Adipocyte (in vitro differentiated cells): ENCODE measurements at regions not wholly inside any gene's neighbourhood (a gene's known extent, or its start where the extent isn't known, plus 50 kb on each side); places are given as distances from the start of the nearest gene placed in this dataset.

ENCODE experiments used
- DNase-seq: peaks from one replicate; pipeline ENCODE4 v3.0.0-alpha.2; 2015; ENCODE audit warnings: low read depth
- H3K27me3 ChIP-seq: replicated peaks from 2 replicates; pipeline ENCODE4 v1.7.0; 2013; ENCODE audit warnings: mild to moderate bottlenecking, low read length, moderate library complexity; ENCODE audit not compliant: control insufficient read depth, insufficient read depth
- H3K36me3 ChIP-seq: 2 replicates; pipeline ENCODE4 v1.7.0; 2013; ENCODE audit warnings: low read length, mild to moderate bottlenecking, moderate library complexity; ENCODE audit not compliant: control insufficient read depth, insufficient read depth, severe bottlenecking
- H3K4me1 ChIP-seq: 2 replicates; pipeline ENCODE4 v1.7.0; 2013; ENCODE audit warnings: mild to moderate bottlenecking, low read length, moderate library complexity; ENCODE audit not compliant: control insufficient read depth, insufficient read depth
- H3K4me3 ChIP-seq: 2 replicates; pipeline ENCODE4 v1.7.0; 2013; ENCODE audit warnings: mild to moderate bottlenecking, low read length, moderate library complexity
- H3K9ac ChIP-seq: 2 replicates; pipeline ENCODE4 v1.7.0; 2013; ENCODE audit warnings: mild to moderate bottlenecking, low read length, moderate library complexity
- H3K9me3 ChIP-seq: 2 replicates; pipeline ENCODE4 v1.7.0; 2013; ENCODE audit warnings: mild to moderate bottlenecking, low read length, moderate library complexity; ENCODE audit not compliant: control insufficient read depth

GRCh38 chr3:31353166-31353565 lies 179.6 kb upstream of the STT3B start:
- H3K9me3 ChIP-seq: no peaks in the 10 kb centered on the region
- peaks cover 5% of the 10 kb centered on the region for H3K4me1 ChIP-seq
- no peak overlapping the region for H3K9ac ChIP-seq
- no peak overlapping the region for H3K4me3 ChIP-seq
- DNase-seq: no peak
- no peaks in the 10 kb centered on the region for H3K36me3 ChIP-seq
- no peaks in the 10 kb centered on the region for H3K27me3 ChIP-seq

GRCh38 chr3:31354373-31354772 lies 178.4 kb upstream of the STT3B start:
- Histone ChIP-seq H3K9me3 (no peaks in the 10 kb centered on the region), H3K4me1 (peaks cover 5% of the 10 kb centered on the region), H3K27me3 (no peaks in the 10 kb centered on the region), H3K4me3 (no peak overlapping the region), H3K36me3 (no peaks in the 10 kb centered on the region), H3K9ac (no peak overlapping the region)
- no peak for DNase-seq

- Histone ChIP-seq H3K27me3 (no peaks in the 10 kb centered on the region), H3K4me1 (peaks cover 10% of the 10 kb centered on the region), H3K36me3 (no peaks in the 10 kb centered on the region), H3K4me3 (no peak overlapping the region), H3K9me3 (no peaks in the 10 kb centered on the region), H3K9ac (no peak overlapping the region)
- no peak for DNase-seq
Observed at GRCh38 chr3:31355807-31356206, 176.9 kb upstream of the STT3B start.

GRCh38 chr3:31356941-31357340 lies 175.8 kb upstream of the STT3B start:
- no peak overlapping the region for H3K9ac ChIP-seq
- H3K4me1 ChIP-seq: peaks cover 21% of the 10 kb centered on the region
- H3K36me3 ChIP-seq: no peaks in the 10 kb centered on the region
- H3K4me3 ChIP-seq: no peak overlapping the region
- no peaks in the 10 kb centered on the region for H3K27me3 ChIP-seq
- no peak for DNase-seq
- H3K9me3 ChIP-seq: no peaks in the 10 kb centered on the region

- H3K27me3 ChIP-seq: no peaks in the 10 kb centered on the region
- no peak for DNase-seq
- H3K9ac ChIP-seq: no peak overlapping the region
- no peaks in the 10 kb centered on the region for H3K9me3 ChIP-seq
- no peaks in the 10 kb centered on the region for H3K36me3 ChIP-seq
- peaks cover 25% of the 10 kb centered on the region for H3K4me1 ChIP-seq
- H3K4me3 ChIP-seq: no peak overlapping the region
Observed at GRCh38 chr3:31357451-31357850, 175.3 kb upstream of the STT3B start.

GRCh38 chr3:31358473-31359070 lies 174.2 kb upstream of the STT3B start:
- Histone ChIP-seq H3K27me3 (no peaks in the 10 kb centered on the region), H3K4me3 (no peak overlapping the region), H3K36me3 (no peaks in the 10 kb centered on the region), H3K9me3 (no peaks in the 10 kb centered on the region), H3K4me1 (peaks cover 25% of the 10 kb centered on the region), H3K9ac (no peak overlapping the region)
- DNase-seq: no peak

- H3K9me3 ChIP-seq: no peaks in the 10 kb centered on the region
- H3K9ac ChIP-seq: peak overlapping the region; percentile 56
- no peaks in the 10 kb centered on the region for H3K27me3 ChIP-seq
- peak overlapping the region; percentile 46 for H3K4me3 ChIP-seq
- peak; percentile 24 for DNase-seq
- no peaks in the 10 kb centered on the region for H3K36me3 ChIP-seq
- peaks cover 40% of the 10 kb centered on the region for H3K4me1 ChIP-seq
Observed at GRCh38 chr3:31361371-31362273, 171.1 kb upstream of the STT3B start.

GRCh38 chr3:31364188-31364587 lies 168.5 kb upstream of the STT3B start:
- peak overlapping the region; percentile 12 for H3K4me3 ChIP-seq
- H3K36me3 ChIP-seq: no peaks in the 10 kb centered on the region
- no peaks in the 10 kb centered on the region for H3K9me3 ChIP-seq
- no peak for DNase-seq
- H3K9ac ChIP-seq: peak overlapping the region; percentile 26
- peaks cover 35% of the 10 kb centered on the region for H3K4me1 ChIP-seq
- H3K27me3 ChIP-seq: no peaks in the 10 kb centered on the region

- H3K9me3 ChIP-seq: no peaks in the 10 kb centered on the region
- peak overlapping the region; percentile 26 for H3K9ac ChIP-seq
- H3K36me3 ChIP-seq: no peaks in the 10 kb centered on the region
- no peaks in the 10 kb centered on the region for H3K27me3 ChIP-seq
- peak; percentile 19 for DNase-seq
- no peak overlapping the region for H3K4me3 ChIP-seq
- peaks cover 37% of the 10 kb centered on the region for H3K4me1 ChIP-seq
Observed at GRCh38 chr3:31364711-31365110, 168.0 kb upstream of the STT3B start.

GRCh38 chr3:31367518-31367917 lies 165.2 kb upstream of the STT3B start:
- Histone ChIP-seq H3K4me3 (no peak overlapping the region), H3K27me3 (no peaks in the 10 kb centered on the region), H3K4me1 (peaks cover 45% of the 10 kb centered on the region), H3K36me3 (no peaks in the 10 kb centered on the region), H3K9me3 (no peaks in the 10 kb centered on the region), H3K9ac (no peak overlapping the region)
- no peak for DNase-seq

GRCh38 chr3:31369637-31370379 lies 162.9 kb upstream of the STT3B start:
- Histone ChIP-seq H3K36me3 (no peaks in the 10 kb centered on the region), H3K9me3 (no peaks in the 10 kb centered on the region), H3K27me3 (no peaks in the 10 kb centered on the region), H3K9ac (no peak overlapping the region), H3K4me1 (peaks cover 42% of the 10 kb centered on the region), H3K4me3 (no peak overlapping the region)
- DNase-seq: no peak
